ENCODE measurements at regions not wholly inside any gene's neighbourhood (a gene's known extent, or its start where the extent isn't known, plus 50 kb on each side); places are given as distances from the start of the nearest gene placed in this dataset.

GRCh38 chr10:35706959-35707358, 64.9 kb upstream of the FZD8 start:
- Mint-ChIP-seq H3K27me3 (peaks cover 13% of the 10 kb centered on the region), H3K4me1 (ENCODE audit: low read depth) (no peaks in the 10 kb centered on the region), H3K27ac (no peak overlapping the region), H3K4me3 (no peak overlapping the region), H3K36me3 (ENCODE audit: low read depth) (no peaks in the 10 kb centered on the region), H3K9me3 (peaks cover 3% of the 10 kb centered on the region)
- intact Hi-C loops (cut with micrococcal nuclease) = no loop called here
- ATAC-seq (no peak), DNase-seq (no peak)
- ChIA-PET CTCF (no interaction called here), POLR2A (no interaction called here)
- TF ChIP-seq, protein P1, sequence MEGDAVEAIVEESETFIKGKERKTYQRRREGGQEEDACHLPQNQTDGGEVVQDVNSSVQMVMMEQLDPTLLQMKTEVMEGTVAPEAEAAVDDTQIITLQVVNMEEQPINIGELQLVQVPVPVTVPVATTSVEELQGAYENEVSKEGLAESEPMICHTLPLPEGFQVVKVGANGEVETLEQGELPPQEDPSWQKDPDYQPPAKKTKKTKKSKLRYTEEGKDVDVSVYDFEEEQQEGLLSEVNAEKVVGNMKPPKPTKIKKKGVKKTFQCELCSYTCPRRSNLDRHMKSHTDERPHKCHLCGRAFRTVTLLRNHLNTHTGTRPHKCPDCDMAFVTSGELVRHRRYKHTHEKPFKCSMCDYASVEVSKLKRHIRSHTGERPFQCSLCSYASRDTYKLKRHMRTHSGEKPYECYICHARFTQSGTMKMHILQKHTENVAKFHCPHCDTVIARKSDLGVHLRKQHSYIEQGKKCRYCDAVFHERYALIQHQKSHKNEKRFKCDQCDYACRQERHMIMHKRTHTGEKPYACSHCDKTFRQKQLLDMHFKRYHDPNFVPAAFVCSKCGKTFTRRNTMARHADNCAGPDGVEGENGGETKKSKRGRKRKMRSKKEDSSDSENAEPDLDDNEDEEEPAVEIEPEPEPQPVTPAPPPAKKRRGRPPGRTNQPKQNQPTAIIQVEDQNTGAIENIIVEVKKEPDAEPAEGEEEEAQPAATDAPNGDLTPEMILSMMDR (IDR thresholded peaks at IDR 0.05) = no peak

- CTCF ChIA-PET = no interaction called here
- Mint-ChIP-seq H3K27ac (no peak overlapping the region), H3K9me3 (peaks cover 3% of the 10 kb centered on the region), H3K27me3 (peaks cover 4% of the 10 kb centered on the region), H3K36me3 (ENCODE audit: low read depth) (no peaks in the 10 kb centered on the region), H3K4me3 (no peak overlapping the region), H3K4me1 (ENCODE audit: low read depth) (no peaks in the 10 kb centered on the region)
- TF ChIP-seq, protein P1 (IDR thresholded peaks at IDR 0.05) = no peak
- POLR2A ChIA-PET = no interaction called here
- ATAC-seq = no peak
- intact Hi-C loops (cut with micrococcal nuclease) = no loop called here
- no peak for DNase-seq
Measured at GRCh38 chr10:35705671-35706070, 63.6 kb upstream of the FZD8 start.

DNA sequence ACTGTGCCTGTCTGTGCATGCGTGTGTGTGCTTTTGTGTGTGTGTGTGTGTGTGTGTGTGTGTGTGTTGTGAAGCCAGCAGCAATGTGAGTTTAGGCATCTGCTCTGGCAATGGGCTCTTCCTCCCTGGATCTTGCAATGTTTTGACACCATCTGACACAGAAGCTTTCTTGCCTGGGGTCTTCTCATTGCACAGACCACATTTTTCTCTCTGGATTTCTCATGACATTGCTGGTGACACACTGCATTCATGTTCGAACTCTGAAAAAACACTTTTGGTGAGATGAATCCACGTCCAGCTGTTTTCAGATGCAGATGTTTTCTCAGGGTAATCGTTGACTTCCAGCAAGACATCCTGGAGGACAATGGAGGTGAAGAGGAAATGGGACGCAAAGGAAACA, 63.0 kb upstream of the FZD8 start:
- POLR2A ChIA-PET = no interaction called here
- H3K27me3 Mint-ChIP-seq = peaks cover 3% of the 10 kb centered on the region
- H3K36me3 Mint-ChIP-seq (ENCODE audit: low read depth) = no peaks in the 10 kb centered on the region
- TF ChIP-seq, protein P1 (IDR thresholded peaks at IDR 0.05) = no peak
- CTCF ChIA-PET = interaction anchor here (1.3 kb wide), 1 partner anchor 10 kb away, joined by 3 read pairs; no protein-coding TSS in a partner anchor
- H3K9me3 Mint-ChIP-seq = peaks cover 3% of the 10 kb centered on the region
- intact Hi-C loops (cut with micrococcal nuclease) = no loop called here
- no peaks in the 10 kb centered on the region for H3K4me1 Mint-ChIP-seq (ENCODE audit: low read depth)
- ATAC-seq (no peak), DNase-seq (no peak)
- H3K27ac Mint-ChIP-seq = no peak overlapping the region
- no peak overlapping the region for H3K4me3 Mint-ChIP-seq

DNA sequence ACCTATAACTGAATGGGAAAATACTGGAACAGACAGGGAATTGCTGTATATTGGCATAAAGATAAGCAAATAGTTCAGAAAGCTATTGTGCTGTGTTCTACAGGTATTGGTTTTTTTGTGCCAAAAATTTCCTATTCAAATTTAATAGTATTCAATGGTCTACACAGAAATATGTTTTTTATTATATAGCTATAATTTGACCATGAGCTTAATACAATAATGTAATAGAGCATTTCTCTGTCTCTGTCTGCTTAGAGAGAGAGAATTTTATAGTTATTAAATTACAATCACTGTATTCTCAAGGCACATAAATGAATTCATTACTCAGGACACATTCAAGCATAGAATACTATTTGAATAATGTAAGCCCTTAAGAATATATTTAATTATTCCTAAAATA, 62.3 kb upstream of the FZD8 start:
- DNase-seq (no peak), ATAC-seq (no peak)
- TF ChIP-seq, protein P1 (IDR thresholded peaks at IDR 0.05) = no peak
- peaks cover 3% of the 10 kb centered on the region for H3K9me3 Mint-ChIP-seq
- intact Hi-C loops (cut with micrococcal nuclease) = no loop called here
- no peaks in the 10 kb centered on the region for H3K4me1 Mint-ChIP-seq (ENCODE audit: low read depth)
- H3K4me3 Mint-ChIP-seq = no peak overlapping the region
- peaks cover 3% of the 10 kb centered on the region for H3K27me3 Mint-ChIP-seq
- no peaks in the 10 kb centered on the region for H3K36me3 Mint-ChIP-seq (ENCODE audit: low read depth)
- H3K27ac Mint-ChIP-seq = no peak overlapping the region
- CTCF ChIA-PET = interaction anchor here (1.3 kb wide), 1 partner anchor 10 kb away, joined by 3 read pairs; no protein-coding TSS in a partner anchor
- POLR2A ChIA-PET = no interaction called here

GRCh38 chr10:35700487-35700882, 58.4 kb upstream of the FZD8 start:
- Mint-ChIP-seq H3K4me3 (no peak overlapping the region), H3K27me3 (peaks cover 3% of the 10 kb centered on the region), H3K36me3 (ENCODE audit: low read depth) (no peaks in the 10 kb centered on the region), H3K9me3 (no peaks in the 10 kb centered on the region), H3K4me1 (ENCODE audit: low read depth) (no peaks in the 10 kb centered on the region), H3K27ac (no peak overlapping the region)
- POLR2A ChIA-PET = no interaction called here
- CTCF ChIA-PET = no interaction called here
- intact Hi-C loops (cut with micrococcal nuclease) = no loop called here
- no peak for DNase-seq
- TF ChIP-seq, protein P1 (IDR thresholded peaks at IDR 0.05) = no peak
- ATAC-seq = no peak
